Uterus (tissue), 3 donors: ENCODE measurements at regions not wholly inside any gene's neighbourhood (a gene's known extent, or its start where the extent isn't known, plus 50 kb on each side); places are given as distances from the start of the nearest gene placed in this dataset.

Experiments used
- DNase-seq, 2 donors: peaks; one replicate each; pipeline ENCODE4 v3.0.0-alpha.2; 2019 to 2020
- H3K27ac ChIP-seq, 2 donors: fragments of 200-600 bp; sonication (generic); 1 replicate in 1 of 2; 2 replicates in 1 of 2; pipeline ENCODE4 v1.5.1; 2016 to 2018
- H3K27me3 ChIP-seq, 2 donors: fragments of 200-600 bp; sonication (generic); one replicate each; pipeline ENCODE4 v1.5.1; 2018 to 2019; ENCODE audit warnings: control low read depth in 1 of 2
- H3K36me3 ChIP-seq, 2 donors: fragments of 200-600 bp; sonication (generic); one replicate each; pipeline ENCODE4 v1.5.1; 2019; ENCODE audit warnings: control low read depth in 1 of 2
- H3K4me1 ChIP-seq, 2 donors: fragments of 200-600 bp; sonication (generic); one replicate each; pipeline ENCODE4 v1.5.1; 2018 to 2019; ENCODE audit warnings: control low read depth in 1 of 2
- H3K4me3 ChIP-seq, 2 donors: fragments of 200-600 bp; sonication (generic); 1 replicate in 1 of 2; 2 replicates in 1 of 2; pipeline ENCODE4 v1.5.1; 2018 to 2019; ENCODE audit warnings: mild to moderate bottlenecking in 1 of 2
- H3K9me3 ChIP-seq, 2 donors: fragments of 200-600 bp; sonication (generic); one replicate each; pipeline ENCODE4 v1.5.1; 2019; ENCODE audit warnings: control low read depth in 1 of 2
- CTCF ChIP-seq, 4 experiments: fragments of 200-600 bp in 2 of 4; fragments of 450-650 bp in 2 of 4; sonication (generic) in 2 of 4; IDR thresholded peaks; one replicate each; pipeline ENCODE4 v1.5.1; 2016 to 2019; ENCODE audit warnings: antibody characterized with exemption in 4 of 4, mild to moderate bottlenecking in 2 of 4, moderate library complexity in 1 of 4
- POLR2A ChIP-seq, 2 donors: fragments of 450-650 bp; IDR thresholded peaks; one replicate each; pipeline ENCODE4 v1.6.1; 2016; ENCODE audit warnings: antibody characterized with exemption in 2 of 2, mild to moderate bottlenecking in 1 of 2, moderate library complexity in 1 of 2
- intact Hi-C: fragments of 100-400 bp; cut with DNase I; formaldehyde crosslinking; loops from one replicate; pipeline ENCODE4 v1.15.1; 2023; ENCODE audit warnings: low total_unique reads
- donor health status: DM: yes; HTN: yes; CAD: no.

- Histone ChIP-seq H3K9me3 (no peaks in the 10 kb centered on the region), H3K4me1 (no peaks in the 10 kb centered on the region), H3K27me3 (no peaks in the 10 kb centered on the region), H3K4me3 (no peak overlapping the region), H3K36me3 (no peaks in the 10 kb centered on the region), H3K27ac (no peak overlapping the region)
- intact Hi-C loops, result no loop called here
- DNase-seq, result no peak
- TF ChIP-seq CTCF (IDR thresholded peaks at IDR 0.05) (no peak), POLR2A (IDR thresholded peaks at IDR 0.05) (no peak)
These were observed 301.2 kb downstream of the TUSC1 start for GRCh38 chr9:25377039-25377438.

DNA sequence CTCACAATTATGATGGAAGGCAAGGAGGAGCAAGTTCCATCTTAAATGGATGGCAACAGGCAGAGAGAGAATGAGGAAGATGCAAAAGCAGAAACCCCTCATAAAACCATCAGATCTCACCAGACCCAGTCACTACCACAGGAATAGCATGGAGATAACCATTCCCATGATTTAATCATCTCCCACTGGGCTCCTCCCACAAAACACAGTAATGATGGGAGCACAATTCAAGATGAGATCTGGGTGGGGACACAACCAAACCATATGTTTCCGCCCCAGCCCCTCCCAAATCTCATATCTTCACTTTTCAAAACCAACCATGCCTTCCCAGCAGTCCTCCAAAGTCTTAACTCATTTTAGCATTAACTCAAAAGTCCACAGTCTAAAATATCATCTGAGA lies 304.0 kb downstream of the TUSC1 start:
- H3K27ac ChIP-seq, result no peak overlapping the region
- no peaks in the 10 kb centered on the region for H3K36me3 ChIP-seq
- intact Hi-C loops, result no loop called here
- TF ChIP-seq POLR2A (IDR thresholded peaks at IDR 0.05) (no peak), CTCF (IDR thresholded peaks at IDR 0.05) (no peak)
- no peaks in the 10 kb centered on the region for H3K4me1 ChIP-seq
- no peaks in the 10 kb centered on the region for H3K9me3 ChIP-seq
- no peak for DNase-seq
- H3K4me3 ChIP-seq, result no peak overlapping the region
- H3K27me3 ChIP-seq, result no peaks in the 10 kb centered on the region

- H3K4me3 ChIP-seq, result no peak overlapping the region
- intact Hi-C loops, result no loop called here
- no peak for DNase-seq
- H3K9me3 ChIP-seq, result no peaks in the 10 kb centered on the region
- no peaks in the 10 kb centered on the region for H3K4me1 ChIP-seq
- H3K27ac ChIP-seq, result no peak overlapping the region
- no peaks in the 10 kb centered on the region for H3K27me3 ChIP-seq
- no peak for TF ChIP-seq POLR2A (IDR thresholded peaks at IDR 0.05)
- TF ChIP-seq CTCF (IDR thresholded peaks at IDR 0.05), result no peak
- no peaks in the 10 kb centered on the region for H3K36me3 ChIP-seq
These were observed 311.3 kb downstream of the TUSC1 start for GRCh38 chr9:25366906-25367305.

DNA sequence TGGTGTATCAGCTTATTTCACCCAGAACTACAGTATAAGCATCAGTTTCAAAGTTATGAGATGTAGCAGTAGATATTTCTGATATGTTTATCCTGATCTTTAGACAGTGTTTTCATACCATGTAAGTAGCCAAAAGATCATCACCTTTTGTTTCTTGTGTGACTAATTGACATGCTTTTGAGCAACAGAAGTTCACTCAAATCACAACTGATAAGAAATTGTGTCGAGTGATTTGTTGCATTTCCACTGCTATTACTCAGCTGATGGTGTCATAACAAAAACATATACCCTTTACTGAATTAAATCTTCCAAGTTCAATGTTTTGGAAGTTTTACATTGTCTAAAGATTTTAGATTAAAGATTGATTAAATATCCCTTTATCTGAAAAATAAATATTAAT lies 324.5 kb downstream of the TUSC1 start:
- no peak overlapping the region for H3K4me3 ChIP-seq
- H3K36me3 ChIP-seq, result no peaks in the 10 kb centered on the region
- H3K4me1 ChIP-seq, result no peaks in the 10 kb centered on the region
- no peaks in the 10 kb centered on the region for H3K27me3 ChIP-seq
- no peak for DNase-seq
- intact Hi-C loops, result no loop called here
- TF ChIP-seq POLR2A (IDR thresholded peaks at IDR 0.05), result no peak
- no peak for TF ChIP-seq CTCF (IDR thresholded peaks at IDR 0.05)
- no peaks in the 10 kb centered on the region for H3K9me3 ChIP-seq
- H3K27ac ChIP-seq, result no peak overlapping the region

DNA sequence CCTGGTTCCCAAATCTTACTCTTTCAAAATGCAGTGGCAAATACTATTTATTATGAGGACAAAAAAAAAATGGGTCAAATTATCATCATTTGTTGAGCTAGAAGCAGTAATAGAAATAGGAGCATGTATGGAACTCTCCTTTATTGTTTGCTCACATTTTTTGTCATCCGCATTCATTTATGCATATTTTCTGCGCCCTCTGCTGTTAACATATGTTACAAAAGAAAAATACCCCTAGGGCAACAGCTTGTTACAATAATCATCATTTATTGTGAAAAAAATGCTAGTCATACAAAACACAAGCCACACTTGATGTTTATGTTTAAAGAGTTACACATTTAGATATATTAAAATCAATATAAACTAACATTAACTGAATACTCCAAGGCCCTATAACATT lies 328.2 kb downstream of the TUSC1 start:
- H3K4me1 ChIP-seq, result no peaks in the 10 kb centered on the region
- DNase-seq, result no peak
- no peaks in the 10 kb centered on the region for H3K27me3 ChIP-seq
- no peak overlapping the region for H3K4me3 ChIP-seq
- no peak for TF ChIP-seq POLR2A (IDR thresholded peaks at IDR 0.05)
- no peak for TF ChIP-seq CTCF (IDR thresholded peaks at IDR 0.05)
- no peak overlapping the region for H3K27ac ChIP-seq
- no peaks in the 10 kb centered on the region for H3K9me3 ChIP-seq
- no peaks in the 10 kb centered on the region for H3K36me3 ChIP-seq
- intact Hi-C loops, result no loop called here
